ENCODE measurements at regions not wholly inside any gene's neighbourhood (a gene's known extent, or its start where the extent isn't known, plus 50 kb on each side); places are given as distances from the start of the nearest gene placed in this dataset.

DNA sequence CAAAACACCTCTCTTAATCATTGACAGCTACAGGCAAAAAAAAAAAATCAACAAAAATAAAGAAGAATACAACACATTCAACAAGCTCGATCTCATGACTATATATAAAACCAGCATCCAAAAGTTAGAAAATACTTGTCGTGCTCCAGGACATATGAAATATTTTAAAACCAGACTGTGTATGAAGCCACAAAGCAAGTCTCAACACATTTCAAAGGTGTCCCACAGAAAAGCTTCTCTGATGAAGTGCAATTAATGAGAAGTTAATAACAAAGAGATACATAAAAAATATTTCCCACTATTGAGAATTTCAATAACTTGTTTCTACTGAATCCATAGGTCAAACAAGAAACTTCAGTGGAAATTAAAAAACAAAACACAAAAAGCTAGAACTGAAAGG is 178.7 kb downstream of the PLK2 start:
- H3K27ac ChIP-seq = no peak overlapping the region
- TF ChIP-seq ZFX (IDR thresholded peaks at IDR 0.05; ENCODE audit: borderline replicate concordance) (no peak), CTCF (IDR thresholded peaks at IDR 0.05) (no peak)

GRCh38 chr5:58279259-58279658 is 180.6 kb downstream of the PLK2 start:
- no peak overlapping the region for H3K27ac ChIP-seq
- no peak for TF ChIP-seq ZFX (IDR thresholded peaks at IDR 0.05; ENCODE audit: borderline replicate concordance)
- no peak for TF ChIP-seq CTCF (IDR thresholded peaks at IDR 0.05)

DNA sequence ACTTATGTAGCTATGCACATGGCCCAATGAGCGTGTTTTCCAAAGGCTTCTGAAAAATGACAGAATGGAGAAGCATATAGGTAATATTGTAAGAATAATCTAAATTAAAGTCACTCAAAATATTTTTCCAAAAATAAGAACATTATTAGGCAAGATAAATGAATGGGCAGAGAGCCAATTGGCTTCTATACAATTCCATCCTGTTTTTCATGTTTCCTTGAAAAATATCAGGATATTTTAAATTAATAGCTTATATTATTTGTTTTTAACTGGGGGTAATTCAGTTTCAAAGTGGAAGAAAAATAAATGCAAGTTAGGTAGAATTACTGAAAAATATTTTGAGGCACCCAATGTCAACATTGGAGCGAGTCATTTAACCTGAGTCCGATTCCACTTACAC is 183.5 kb downstream of the PLK2 start:
- TF ChIP-seq ZFX (IDR thresholded peaks at IDR 0.05; ENCODE audit: borderline replicate concordance) = no peak
- no peak for TF ChIP-seq CTCF (IDR thresholded peaks at IDR 0.05)

DNA sequence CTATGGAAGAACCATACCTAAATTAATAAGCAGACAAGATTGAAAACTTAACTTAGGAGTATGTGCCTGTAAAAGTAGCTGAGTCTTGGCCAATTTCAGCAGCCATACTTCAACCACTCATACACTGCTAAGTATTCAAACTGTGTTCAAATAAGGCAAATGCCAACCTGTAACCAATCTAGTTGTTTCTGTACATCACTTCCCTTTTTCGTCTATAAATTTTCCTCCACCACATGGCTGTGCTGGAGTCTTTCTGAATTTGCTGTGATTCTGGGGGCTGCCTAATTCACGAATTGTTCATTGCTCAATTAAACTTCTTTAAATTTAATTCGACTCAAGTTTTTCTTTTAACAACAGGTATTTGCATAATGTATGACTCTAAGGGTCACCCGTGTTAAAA is 184.4 kb downstream of the PLK2 start:
- no peak for TF ChIP-seq CTCF (IDR thresholded peaks at IDR 0.05)
- TF ChIP-seq ZFX (IDR thresholded peaks at IDR 0.05; ENCODE audit: borderline replicate concordance) = no peak
- H3K27ac ChIP-seq = no peak overlapping the region

More for the DNA sequence above, 183.5 kb downstream of the PLK2 start:
- no peak overlapping the region for H3K27ac ChIP-seq

DNA sequence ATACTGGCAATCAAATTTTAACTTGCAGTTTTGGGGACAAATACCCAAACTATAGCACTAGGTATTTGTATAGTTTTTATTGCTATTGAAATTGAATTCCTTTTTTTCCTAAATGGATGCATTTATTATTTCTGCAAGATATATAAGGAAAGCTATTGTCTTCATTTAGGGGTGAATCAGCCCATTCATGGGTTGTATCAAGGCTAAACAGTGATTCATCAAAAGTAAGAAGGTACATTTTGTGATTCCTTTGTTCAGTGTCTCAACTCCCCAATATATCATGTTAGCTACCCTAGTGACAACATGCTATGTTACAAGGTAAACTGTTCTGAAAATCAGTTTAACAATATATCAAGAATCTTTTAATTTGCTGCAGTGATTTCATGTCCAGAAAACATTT is 185.7 kb downstream of the PLK2 start:
- no peak for TF ChIP-seq ZFX (IDR thresholded peaks at IDR 0.05; ENCODE audit: borderline replicate concordance)
- TF ChIP-seq CTCF (IDR thresholded peaks at IDR 0.05) = no peak
- no peak overlapping the region for H3K27ac ChIP-seq

- TF ChIP-seq CTCF (IDR thresholded peaks at IDR 0.05) = no peak
- TF ChIP-seq ZFX (IDR thresholded peaks at IDR 0.05; ENCODE audit: borderline replicate concordance) = no peak
- no peak overlapping the region for H3K27ac ChIP-seq
Observed at GRCh38 chr5:58273711-58274110, 186.2 kb downstream of the PLK2 start.

DNA sequence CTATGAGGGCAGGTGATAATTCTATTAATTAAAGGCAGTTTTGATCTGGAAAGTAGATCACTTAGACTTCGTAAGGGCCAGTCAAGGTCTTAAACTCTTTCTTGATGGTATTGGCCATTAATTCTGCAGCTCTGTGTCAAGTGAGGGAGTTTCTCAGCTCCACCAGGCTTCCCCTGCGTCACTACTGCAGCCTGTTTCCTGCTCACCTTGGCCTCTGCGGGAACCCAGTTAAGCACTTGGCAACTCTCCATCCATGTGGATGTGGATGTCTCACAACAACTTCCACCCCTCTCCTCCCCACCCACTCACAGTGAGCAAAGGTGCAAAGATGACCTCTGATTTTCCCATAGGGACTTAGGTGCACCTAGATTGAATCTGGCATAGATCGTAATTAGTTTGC is 191.6 kb downstream of the PLK2 start:
- H3K27ac ChIP-seq = no peak overlapping the region
- TF ChIP-seq CTCF (IDR thresholded peaks at IDR 0.05) (no peak), ZFX (IDR thresholded peaks at IDR 0.05; ENCODE audit: borderline replicate concordance) (no peak)

Data from 22Rv1 (cell line).